GM12892 (cell line): ENCODE measurements at regions not wholly inside any gene's neighbourhood (a gene's known extent, or its start where the extent isn't known, plus 50 kb on each side); places are given as distances from the start of the nearest gene placed in this dataset.

Experiments used
- POLR2A ChIP-seq: IDR thresholded peaks from 2 replicates; pipeline ENCODE4 v1.6.1; 2011; ENCODE audit warnings: low read depth, low read length, control low read depth
- POLR2AphosphoS5 ChIP-seq: IDR thresholded peaks from 2 replicates; pipeline ENCODE4 v1.6.1; 2011; ENCODE audit warnings: low read depth, low read length, control low read depth

DNA sequence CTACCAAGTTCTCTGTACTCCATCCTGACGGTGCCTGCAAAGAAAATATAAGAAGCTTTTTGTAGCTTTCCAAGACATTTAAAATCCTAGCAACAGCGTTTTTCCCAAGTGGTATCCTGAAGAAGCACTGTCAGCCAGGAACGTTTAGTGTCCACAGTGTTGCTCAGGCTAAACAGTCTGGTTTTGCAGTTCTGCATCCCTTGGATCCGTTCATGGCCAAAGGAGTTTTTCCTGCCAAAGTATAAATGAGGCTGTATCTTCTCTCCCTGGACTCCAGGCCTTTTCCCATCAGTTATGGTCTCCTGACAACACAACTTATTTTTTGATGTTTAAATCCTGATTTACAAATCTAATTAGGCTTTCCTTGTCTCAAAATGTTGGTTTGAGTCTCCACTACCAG lies 925.8 kb downstream of the TLE1 start:
- TF ChIP-seq POLR2AphosphoS5 = no peak
- no peak for TF ChIP-seq POLR2A
